Esophagus squamous epithelium (tissue), 5 donors: ENCODE measurements at regions not wholly inside any gene's neighbourhood (a gene's known extent, or its start where the extent isn't known, plus 50 kb on each side); places are given as distances from the start of the nearest gene placed in this dataset.

Experiments
- DNase-seq: peaks from one replicate; lab custom pipeline; 2025; lab: John Stamatoyannopoulos, UW
- H3K27ac ChIP-seq, 4 donors: fragments of 200-600 bp; sonication (generic); one replicate each; pipeline ENCODE4 v1.5.1; 2016 to 2019; ENCODE audit warnings: mild to moderate bottlenecking in 1 of 4
- H3K27me3 ChIP-seq, 4 donors: fragments of 200-600 bp; sonication (generic); 1 replicate in 3 of 4; 2 replicates in 1 of 4; pipeline versions ENCODE4 v1.5.1 to v1.6.0; 2017 to 2021; ENCODE audit warnings: antibody characterized with exemption in 1 of 4
- H3K36me3 ChIP-seq, 3 donors: fragments of 200-600 bp; sonication (generic); one replicate each; pipeline ENCODE4 v1.5.1; 2016 to 2019
- H3K4me1 ChIP-seq, 3 donors: fragments of 200-600 bp; sonication (generic); one replicate each; pipeline ENCODE4 v1.5.1; 2017 to 2019
- H3K4me3 ChIP-seq, 4 donors: fragments of 200-600 bp; sonication (generic); 1 replicate in 3 of 4; 2 replicates in 1 of 4; pipeline ENCODE4 v1.5.1; 2016 to 2019; ENCODE audit warnings: mild to moderate bottlenecking in 2 of 4, moderate library complexity in 1 of 4
- H3K9me3 ChIP-seq, 3 donors: fragments of 200-600 bp; sonication (generic); one replicate each; pipeline ENCODE4 v1.5.1; 2016 to 2019
- POLR2A ChIP-seq, 4 donors: fragments of 450-650 bp; IDR thresholded peaks; one replicate each; pipeline ENCODE4 v1.6.1; 2017; ENCODE audit warnings: antibody characterized with exemption in 4 of 4, mild to moderate bottlenecking in 4 of 4, moderate library complexity in 3 of 4
- WGBS, 2 donors: methylation state at CpG; one replicate each; pipeline ENCODE4 v1.1.5; 2018; 5-methylcytosine and 5-hydroxymethylcytosine counted together
- intact Hi-C: fragments of 100-400 bp; cut with DNase I; formaldehyde crosslinking; loops from one replicate; pipeline ENCODE4 v1.15.0; 2022
- TF ChIP-seq, protein P1 (sequence below), 6 experiments: fragments of 450-650 bp in 4 of 6; fragments of 200-600 bp in 2 of 6; sonication (generic) in 2 of 6; IDR thresholded peaks; one replicate each; pipeline ENCODE4 v1.5.1; 2016 to 2019; ENCODE audit warnings: antibody characterized with exemption in 6 of 6, mild to moderate bottlenecking in 4 of 6, moderate library complexity in 4 of 6
- donor health status: DM: yes; HTN: yes; CAD: no.

DNA sequence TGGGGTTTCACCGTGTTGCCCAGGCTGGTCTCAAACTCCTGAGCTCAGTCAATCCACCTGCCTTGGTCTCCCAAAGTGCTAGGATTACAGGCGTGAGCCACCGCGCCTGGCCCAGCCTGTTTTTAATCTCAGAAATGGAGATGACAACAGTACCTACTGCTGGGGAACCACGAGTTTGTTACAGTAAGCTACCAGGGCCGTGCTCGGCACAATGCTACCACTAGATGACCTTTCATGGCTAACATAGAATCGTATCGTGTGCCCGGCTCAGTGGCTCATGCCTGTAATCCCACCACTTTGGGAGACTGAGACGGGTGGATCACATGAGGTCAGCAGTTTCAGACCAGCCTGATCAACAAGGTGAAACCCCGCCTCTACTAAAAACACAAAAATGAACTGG, 90.8 kb upstream of the SLC34A2 start:
- Histone ChIP-seq H3K27ac (no peak overlapping the region), H3K4me3 (no peak overlapping the region), H3K36me3 (no peaks in the 10 kb centered on the region), H3K4me1 (peaks cover 0 to 29% (median 3%) of the 10 kb centered on the region in 3 donors), H3K9me3 (no peaks in the 10 kb centered on the region), H3K27me3 (peaks cover 0 to 5% (median 0%) of the 10 kb centered on the region in 4 donors)
- TF ChIP-seq POLR2A (IDR thresholded peaks at IDR 0.05) = no peak
- TF ChIP-seq, protein P1, sequence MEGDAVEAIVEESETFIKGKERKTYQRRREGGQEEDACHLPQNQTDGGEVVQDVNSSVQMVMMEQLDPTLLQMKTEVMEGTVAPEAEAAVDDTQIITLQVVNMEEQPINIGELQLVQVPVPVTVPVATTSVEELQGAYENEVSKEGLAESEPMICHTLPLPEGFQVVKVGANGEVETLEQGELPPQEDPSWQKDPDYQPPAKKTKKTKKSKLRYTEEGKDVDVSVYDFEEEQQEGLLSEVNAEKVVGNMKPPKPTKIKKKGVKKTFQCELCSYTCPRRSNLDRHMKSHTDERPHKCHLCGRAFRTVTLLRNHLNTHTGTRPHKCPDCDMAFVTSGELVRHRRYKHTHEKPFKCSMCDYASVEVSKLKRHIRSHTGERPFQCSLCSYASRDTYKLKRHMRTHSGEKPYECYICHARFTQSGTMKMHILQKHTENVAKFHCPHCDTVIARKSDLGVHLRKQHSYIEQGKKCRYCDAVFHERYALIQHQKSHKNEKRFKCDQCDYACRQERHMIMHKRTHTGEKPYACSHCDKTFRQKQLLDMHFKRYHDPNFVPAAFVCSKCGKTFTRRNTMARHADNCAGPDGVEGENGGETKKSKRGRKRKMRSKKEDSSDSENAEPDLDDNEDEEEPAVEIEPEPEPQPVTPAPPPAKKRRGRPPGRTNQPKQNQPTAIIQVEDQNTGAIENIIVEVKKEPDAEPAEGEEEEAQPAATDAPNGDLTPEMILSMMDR (IDR thresholded peaks at IDR 0.05) = no peak
- no peak for DNase-seq
- intact Hi-C loops = no loop called here
- 88 to 96% methylated on average over 7 to 8 of the region's 12 CpGs for WGBS, 2 donors

DNA sequence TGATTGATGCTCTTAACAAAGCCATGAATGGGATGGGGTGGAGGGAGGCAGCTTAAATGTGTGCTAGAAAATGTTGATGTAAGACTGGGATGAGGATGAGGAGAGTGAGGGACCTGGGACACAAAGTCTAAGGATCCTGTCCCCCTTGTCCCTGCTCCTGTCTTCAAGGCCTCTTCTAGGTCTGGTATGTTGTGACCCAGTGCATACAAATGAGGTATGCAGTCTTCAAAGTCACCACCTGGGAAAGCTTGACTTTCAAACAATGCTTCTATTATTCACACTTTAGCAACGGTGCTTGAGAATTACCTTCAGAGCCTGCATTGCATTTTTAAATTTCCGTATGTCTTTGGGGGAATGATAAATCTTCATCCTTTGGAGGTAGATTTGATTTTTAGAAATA, 88.4 kb upstream of the SLC34A2 start:
- Histone ChIP-seq H3K27me3 (peaks cover 0 to 5% (median 0%) of the 10 kb centered on the region in 4 donors), H3K4me3 (no peak overlapping the region), H3K36me3 (no peaks in the 10 kb centered on the region), H3K9me3 (no peaks in the 10 kb centered on the region), H3K27ac (no peak overlapping the region), H3K4me1 (peaks cover 0 to 21% (median 3%) of the 10 kb centered on the region in 3 donors)
- no peak for DNase-seq
- 59 to 76% methylated on average over 2 of the region's 2 CpGs for WGBS, 2 donors
- no peak for TF ChIP-seq POLR2A (IDR thresholded peaks at IDR 0.05)
- TF ChIP-seq, protein P1 (IDR thresholded peaks at IDR 0.05) = no peak
- intact Hi-C loops = no loop called here

DNA sequence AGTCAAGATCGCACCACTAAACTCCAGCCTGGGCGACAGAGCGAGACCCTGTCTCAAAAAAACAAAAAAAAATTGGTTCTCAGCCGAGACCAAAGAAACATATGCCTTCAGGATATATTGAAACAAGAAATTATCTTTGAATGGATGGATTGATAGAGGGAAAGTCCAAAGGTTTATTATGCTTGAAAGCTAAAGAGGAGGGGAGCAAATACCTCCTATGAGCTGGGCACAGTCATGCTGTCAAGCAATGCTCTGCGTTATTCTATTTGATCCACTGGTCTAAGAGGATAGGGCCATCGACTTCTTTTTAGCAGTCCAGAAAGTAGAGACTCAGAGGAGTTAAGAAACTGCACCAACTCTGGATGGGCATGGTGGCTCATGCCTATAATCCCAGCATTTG, 85.9 kb upstream of the SLC34A2 start:
- intact Hi-C loops = no loop called here
- no peaks in the 10 kb centered on the region for H3K27me3 ChIP-seq
- no peak overlapping the region for H3K4me3 ChIP-seq
- no peak for DNase-seq
- no peaks in the 10 kb centered on the region for H3K36me3 ChIP-seq
- no peak for TF ChIP-seq POLR2A (IDR thresholded peaks at IDR 0.05)
- no peaks in the 10 kb centered on the region for H3K9me3 ChIP-seq
- H3K27ac ChIP-seq = no peak overlapping the region
- peaks cover 0 to 10% (median 3%) of the 10 kb centered on the region in 3 donors for H3K4me1 ChIP-seq
- 72 to 89% methylated on average over 6 of the region's 6 CpGs for WGBS, 2 donors

DNA sequence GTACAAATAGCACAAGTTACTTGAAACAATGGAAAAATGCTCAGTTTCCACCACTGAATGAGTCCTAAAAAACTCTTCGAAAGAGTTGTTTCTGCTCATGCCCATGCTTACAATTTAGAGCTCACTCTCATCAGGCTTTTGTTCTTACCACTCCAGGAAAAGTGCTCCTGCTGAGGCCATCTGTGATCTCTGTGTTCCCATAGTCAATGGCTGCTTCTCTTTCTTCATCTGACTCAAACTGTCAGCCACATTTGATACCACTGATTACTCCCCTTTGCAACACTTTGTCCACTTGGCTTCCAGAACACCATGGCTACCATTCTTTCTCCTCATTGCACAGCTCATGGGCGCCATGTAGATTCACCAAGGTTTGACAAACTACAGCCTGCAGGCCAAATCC, 80.0 kb upstream of the SLC34A2 start:
- no peak for DNase-seq

DNA sequence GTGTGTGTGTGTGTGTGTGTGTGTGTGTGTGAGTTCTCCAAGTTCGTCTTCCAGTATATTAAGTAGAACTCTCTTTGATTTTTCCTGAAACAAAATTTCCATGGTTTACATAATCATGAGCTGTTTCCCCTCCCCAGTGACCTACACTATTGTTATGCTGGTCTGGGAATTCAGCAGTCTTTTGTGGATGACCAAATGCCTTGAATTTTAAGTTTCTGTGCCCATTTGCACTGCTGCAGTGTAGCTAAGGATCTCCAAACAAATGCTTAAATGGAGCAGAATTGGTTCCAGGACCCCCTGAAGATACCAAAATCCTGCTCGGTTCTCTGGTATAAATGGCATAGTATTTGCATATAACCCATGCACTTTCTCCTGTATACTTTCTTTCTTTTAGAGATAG, 77.2 kb upstream of the SLC34A2 start:
- no peaks in the 10 kb centered on the region for H3K36me3 ChIP-seq
- peaks cover 0 to 9% (median 0%) of the 10 kb centered on the region in 4 donors for H3K27me3 ChIP-seq
- TF ChIP-seq, protein P1 (IDR thresholded peaks at IDR 0.05) = no peak
- TF ChIP-seq POLR2A (IDR thresholded peaks at IDR 0.05) = no peak
- WGBS, 2 donors = 52 to 81% methylated on average over 2 of the region's 2 CpGs
- DNase-seq = no peak
- no peak overlapping the region for H3K4me3 ChIP-seq
- no peaks in the 10 kb centered on the region for H3K9me3 ChIP-seq
- H3K27ac ChIP-seq = no peak overlapping the region
- H3K4me1 ChIP-seq = no peaks in the 10 kb centered on the region
- intact Hi-C loops = no loop called here

More for the DNA sequence above, 80.0 kb upstream of the SLC34A2 start:
- TF ChIP-seq, protein P1 (IDR thresholded peaks at IDR 0.05) = no peak
- no peak for TF ChIP-seq POLR2A (IDR thresholded peaks at IDR 0.05)
- H3K9me3 ChIP-seq = no peaks in the 10 kb centered on the region
- H3K4me3 ChIP-seq = no peak overlapping the region
- H3K4me1 ChIP-seq = no peaks in the 10 kb centered on the region
- no peaks in the 10 kb centered on the region for H3K36me3 ChIP-seq
- H3K27me3 ChIP-seq = peaks cover 0 to 9% (median 0%) of the 10 kb centered on the region in 4 donors
- H3K27ac ChIP-seq = no peak overlapping the region
- WGBS, 2 donors = 95 to 100% methylated on average over 2 of the region's 2 CpGs
- intact Hi-C loops = no loop called here
